Right renal cortex interstitium (tissue), 3 donors: ENCODE measurements at regions not wholly inside any gene's neighbourhood (a gene's known extent, or its start where the extent isn't known, plus 50 kb on each side); places are given as distances from the start of the nearest gene placed in this dataset.
"Not testable (repeated sequence)": the region's sequence is repeated elsewhere in the genome, so short reads cannot be mapped to it uniquely, and the experiment has no call there.

ENCODE experiments used
- DNase-seq, 3 donors: peaks; one replicate each; pipeline ENCODE4 v3.0.0-alpha.2; 2013; ENCODE audit warnings: low read depth in 3 of 3, low spot score in 2 of 3

GRCh38 chr3:191148131-191148530, 50.9 kb upstream of the OSTN start:
- peak in 1 of 3 donors; percentile 6 for DNase-seq

GRCh38 chr3:191143224-191143623, 55.8 kb upstream of the OSTN start:
- no peak for DNase-seq

GRCh38 chr3:191141728-191142127, 57.3 kb upstream of the OSTN start:
- DNase-seq: no peak

DNA sequence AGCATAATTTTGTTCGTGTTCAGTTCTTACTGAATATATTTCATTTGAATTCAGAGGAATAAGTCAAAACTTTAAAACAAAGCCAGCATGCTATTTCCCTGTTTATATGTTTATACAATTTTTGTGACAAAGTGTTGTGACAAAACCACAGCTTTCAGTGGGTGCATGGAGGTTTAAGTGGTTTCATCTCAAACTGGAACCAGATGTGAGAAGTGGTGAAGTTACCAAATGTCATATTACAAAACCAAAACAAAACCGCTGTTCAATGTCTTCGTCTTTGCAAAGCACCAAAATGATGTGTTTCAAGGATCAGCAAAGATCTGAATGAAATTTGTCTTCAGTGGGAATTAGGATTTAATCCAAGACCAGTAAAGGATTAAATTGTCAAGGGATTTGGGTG, 59.3 kb upstream of the OSTN start:
- DNase-seq: no peak

DNA sequence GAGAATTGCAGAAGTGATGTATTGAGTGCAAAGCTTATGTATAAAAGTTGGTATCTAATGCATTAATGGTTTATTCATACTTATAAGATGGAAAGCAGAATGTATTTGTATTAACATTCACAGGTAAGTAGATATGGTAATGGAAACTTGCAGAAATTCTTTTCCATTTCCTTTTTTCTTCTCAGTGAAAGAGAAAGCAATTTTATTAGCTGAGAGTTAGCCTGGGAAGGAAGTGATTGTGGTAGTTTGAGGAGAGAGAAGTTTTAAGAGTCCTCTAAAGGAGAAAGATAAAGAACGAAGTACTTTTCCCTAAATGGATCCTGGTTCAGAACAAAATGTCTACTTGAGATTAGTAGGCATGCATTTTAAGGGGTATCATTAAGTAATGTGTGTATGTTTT, 60.1 kb upstream of the OSTN start:
- DNase-seq: no peak

GRCh38 chr3:191137708-191138107, 61.3 kb upstream of the OSTN start:
- no peak for DNase-seq

DNA sequence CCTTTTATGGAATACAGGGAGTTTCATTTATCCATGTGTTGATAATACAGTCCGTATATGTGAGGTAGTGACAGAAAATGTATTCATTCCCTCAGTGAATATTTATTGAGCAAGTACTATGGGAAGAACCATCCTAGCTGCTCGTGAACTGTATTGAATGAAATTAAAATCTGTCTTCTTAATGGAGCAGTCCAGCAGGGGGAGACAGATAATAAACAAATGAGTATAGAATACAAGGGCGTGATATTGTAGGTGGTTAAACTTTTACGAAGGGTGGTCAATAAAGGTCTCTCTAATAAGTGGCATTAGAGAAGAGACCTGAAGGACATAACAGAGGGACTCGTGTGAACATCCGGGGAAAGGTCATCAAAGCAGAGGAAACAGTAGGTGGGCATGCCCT, 62.7 kb upstream of the OSTN start:
- no peak for DNase-seq

GRCh38 chr3:191135175-191135574, 63.9 kb upstream of the OSTN start:
- DNase-seq: no peak

- no peak for DNase-seq
Observed at GRCh38 chr3:191133359-191133758, 65.7 kb upstream of the OSTN start.

DNA sequence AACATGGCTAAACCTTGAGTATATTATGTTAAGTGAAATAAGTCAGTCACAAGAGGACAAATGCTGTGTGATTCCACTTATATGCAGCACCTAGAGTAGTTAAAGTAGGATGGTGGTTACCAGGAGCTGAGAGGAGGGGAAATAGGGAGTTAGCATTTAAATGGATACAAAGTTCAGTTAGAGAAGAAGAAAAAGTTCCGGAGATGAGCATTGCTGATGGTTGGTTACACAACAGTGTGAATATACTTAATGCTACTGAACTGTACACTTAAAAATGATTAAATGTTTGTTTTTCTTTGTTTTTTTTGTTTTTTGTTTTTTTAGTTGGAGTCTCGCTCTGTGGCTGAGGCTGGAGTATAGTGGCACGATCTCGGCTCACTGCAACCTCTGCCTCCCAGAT, 67.7 kb upstream of the OSTN start:
- no peak for DNase-seq

DNA sequence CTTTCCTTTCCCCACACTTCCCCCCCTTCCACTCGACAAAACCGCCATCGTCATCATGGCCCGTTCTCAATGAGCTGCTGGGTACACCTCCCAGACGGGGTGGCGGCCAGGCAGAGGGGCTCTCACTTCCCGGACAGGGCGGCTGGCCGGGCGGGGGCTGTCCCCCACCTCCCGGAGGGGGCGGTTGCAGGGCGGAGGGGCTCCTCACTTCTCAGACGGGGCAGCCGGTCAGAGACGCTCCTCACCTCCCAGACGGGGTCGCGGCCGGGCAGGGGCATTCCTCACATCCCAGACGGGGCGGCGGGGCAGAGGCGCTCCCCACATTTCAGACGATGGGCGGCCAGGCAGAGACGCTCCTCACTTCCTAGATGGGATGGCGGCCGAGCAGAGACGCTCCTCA, 74.2 kb upstream of the OSTN start:
- not testable (repeated sequence) for DNase-seq

- DNase-seq: no peak
Observed at GRCh38 chr3:191123946-191124345, 75.1 kb upstream of the OSTN start.

DNA sequence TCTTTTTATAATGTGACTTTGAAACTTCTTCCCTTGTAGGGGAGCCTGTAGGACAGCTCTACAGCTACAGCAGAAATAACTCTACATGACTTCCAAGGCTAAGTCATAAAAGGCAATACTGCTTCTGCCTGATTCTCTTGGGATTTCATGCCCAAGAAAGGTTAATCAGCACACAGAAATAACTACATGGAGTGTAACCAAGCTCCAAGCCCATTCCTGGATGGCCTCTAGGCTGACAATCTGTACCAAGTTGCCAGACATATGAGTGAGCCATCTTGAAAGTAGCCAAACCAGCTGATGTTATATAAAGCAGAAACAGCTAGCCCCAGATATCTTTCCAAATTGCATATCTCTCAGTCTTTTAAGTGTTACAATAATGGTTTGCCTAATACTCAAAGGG, 75.8 kb upstream of the OSTN start:
- no peak for DNase-seq

DNA sequence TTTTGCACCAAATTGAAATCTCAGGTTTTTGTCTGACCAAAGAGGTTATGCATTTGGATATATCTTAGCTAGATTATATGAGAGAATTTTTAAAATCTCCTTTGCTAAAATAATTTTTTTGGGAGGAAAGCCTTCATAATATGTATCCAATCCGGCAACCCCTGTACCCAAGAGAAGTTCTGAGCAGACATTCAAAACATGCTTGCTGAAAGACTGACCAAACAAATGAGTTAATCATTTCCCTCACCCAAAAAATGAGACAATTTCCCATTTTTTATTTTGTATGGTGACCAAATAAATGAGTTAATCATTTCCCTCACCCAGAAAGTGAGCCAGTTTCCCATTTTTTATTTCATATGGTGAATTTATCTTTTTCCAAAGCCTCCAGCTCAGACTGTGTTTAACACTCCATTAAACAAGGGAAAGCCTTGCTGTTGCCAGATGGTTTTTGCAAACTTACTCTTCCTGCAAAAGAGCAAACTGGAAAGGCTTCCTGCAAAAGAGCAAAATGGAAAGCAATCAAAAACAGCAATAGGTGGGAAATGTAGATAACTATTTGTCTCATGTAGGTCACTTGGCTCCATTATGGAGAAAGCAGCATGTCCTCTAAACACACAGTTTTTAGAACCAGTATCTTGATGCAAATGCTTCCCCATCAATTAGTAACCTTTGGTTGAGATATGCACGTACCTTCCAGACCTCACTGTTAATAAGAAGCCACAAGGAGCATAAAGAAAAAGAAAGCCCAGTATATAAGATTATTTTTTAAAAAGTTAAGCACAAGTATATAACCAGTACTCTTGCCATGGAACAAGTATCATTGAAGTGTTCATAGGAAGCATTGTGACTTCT, 78.4 kb upstream of the OSTN start:
- no peak for DNase-seq

- DNase-seq: no peak
Observed at GRCh38 chr3:191119415-191120295, 79.4 kb upstream of the OSTN start.

DNA sequence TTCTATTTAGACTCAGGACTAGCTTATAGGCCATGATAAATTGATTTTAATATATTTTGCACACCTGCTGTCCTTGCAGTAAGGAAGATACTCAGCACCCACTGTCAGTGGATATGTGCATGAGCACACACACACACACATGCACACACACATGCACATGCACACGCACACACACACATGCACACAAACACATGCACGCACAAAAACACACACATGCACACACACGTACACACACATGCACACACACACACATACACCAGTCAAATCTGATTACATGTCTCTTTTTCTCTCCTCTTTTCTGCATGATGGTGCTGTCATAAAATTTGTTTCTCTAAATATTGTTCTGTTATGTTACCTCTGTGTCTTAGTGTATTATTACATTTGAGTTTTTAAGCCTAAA, 87.3 kb upstream of the OSTN start:
- DNase-seq: no peak

DNA sequence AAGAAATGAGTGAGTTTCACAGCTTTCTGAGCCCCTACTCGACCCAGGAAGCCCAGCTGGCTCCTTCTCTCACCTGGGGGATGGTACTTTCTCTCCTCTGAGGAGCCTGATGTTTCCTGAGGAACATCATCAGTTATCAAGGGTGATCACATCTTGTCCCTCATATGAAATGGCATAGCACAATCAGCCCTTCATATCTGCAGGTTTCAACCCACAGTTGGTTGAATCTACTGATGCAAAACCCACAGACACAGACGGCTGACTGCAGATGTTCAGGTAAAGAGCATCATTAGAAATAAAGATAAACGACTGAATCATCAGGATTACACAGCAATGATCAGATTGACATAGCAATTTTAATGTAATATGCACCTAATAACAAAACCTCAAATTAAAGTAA, 93.6 kb upstream of the OSTN start:
- DNase-seq: no peak

- no peak for DNase-seq
Observed at GRCh38 chr3:191100516-191100915, 98.5 kb upstream of the OSTN start.

- DNase-seq: no peak
Observed at GRCh38 chr3:191094057-191094845, 104.8 kb upstream of the OSTN start.

- no peak for DNase-seq
Observed at GRCh38 chr3:191087391-191087790, 111.7 kb upstream of the OSTN start.

DNA sequence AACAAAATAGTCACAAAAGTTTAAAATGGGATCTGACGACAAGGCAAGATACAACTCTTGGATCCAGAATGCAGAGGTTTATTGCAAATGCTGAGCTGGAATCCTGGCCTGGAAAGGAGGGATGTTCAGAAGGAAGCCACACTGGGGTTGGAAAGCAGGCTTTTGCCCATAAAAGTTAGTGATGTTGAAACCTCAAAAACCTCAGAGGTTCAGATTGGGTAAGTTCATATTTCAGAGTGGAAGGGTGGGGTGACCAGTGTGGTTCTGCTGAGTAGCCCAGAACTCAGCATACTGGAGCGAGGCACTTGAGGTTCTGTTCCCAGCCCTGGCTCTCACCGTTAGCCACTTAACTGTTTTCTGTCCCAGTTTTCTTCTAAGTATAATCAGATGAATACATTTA, 114.0 kb upstream of the OSTN start:
- no peak for DNase-seq
